Left renal pelvis (tissue), 4 donors: ENCODE measurements at regions not wholly inside any gene's neighbourhood (a gene's known extent, or its start where the extent isn't known, plus 50 kb on each side); places are given as distances from the start of the nearest gene placed in this dataset.
"Not testable (repeated sequence)": the region's sequence is repeated elsewhere in the genome, so short reads cannot be mapped to it uniquely, and the experiment has no call there.

Source experiments
- DNase-seq, 4 donors: peaks; one replicate each; pipeline ENCODE4 v3.0.0-alpha.2; 2013; ENCODE audit warnings: low read depth in 4 of 4, low spot score in 3 of 4

- DNase-seq, result no peak
Observed at GRCh38 chr1:94769551-94769950, 50.6 kb upstream of the SLC44A3 start.

GRCh38 chr1:94768036-94768435 is 52.1 kb upstream of the SLC44A3 start:
- no peak for DNase-seq

GRCh38 chr1:94765958-94766357 is 54.2 kb upstream of the SLC44A3 start:
- DNase-seq, result no peak

GRCh38 chr1:94759188-94759587 is 61.0 kb upstream of the SLC44A3 start:
- no peak for DNase-seq

- DNase-seq, result no peak
Observed at GRCh38 chr1:94757931-94758330, 62.2 kb upstream of the SLC44A3 start.

- no peak for DNase-seq
Observed at GRCh38 chr1:94755675-94756074, 64.5 kb upstream of the SLC44A3 start.

GRCh38 chr1:94755016-94755415 is 65.1 kb upstream of the SLC44A3 start:
- not testable (repeated sequence) for DNase-seq

- no peak for DNase-seq
Observed at GRCh38 chr1:94754570-94754969, 65.6 kb upstream of the SLC44A3 start.

- no peak for DNase-seq
Observed at GRCh38 chr1:94754095-94754494, 66.1 kb upstream of the SLC44A3 start.

GRCh38 chr1:94753171-94753972 is 66.8 kb upstream of the SLC44A3 start:
- no peak for DNase-seq

- not testable (repeated sequence) for DNase-seq
Observed at GRCh38 chr1:94751483-94751882, 68.7 kb upstream of the SLC44A3 start.

- DNase-seq, result no peak
Observed at GRCh38 chr1:94746635-94747525, 73.3 kb upstream of the SLC44A3 start.

- DNase-seq, result no peak
Observed at GRCh38 chr1:94745742-94746141, 74.4 kb upstream of the SLC44A3 start.

- DNase-seq, result no peak
Observed at GRCh38 chr1:94743862-94744261, 76.3 kb upstream of the SLC44A3 start.

- DNase-seq, result no peak
Observed at GRCh38 chr1:94741996-94742395, 78.2 kb upstream of the SLC44A3 start.

GRCh38 chr1:94741510-94741909 is 78.6 kb upstream of the SLC44A3 start:
- DNase-seq, result no peak

- no peak for DNase-seq
Observed at GRCh38 chr1:94739521-94740061, 80.6 kb upstream of the SLC44A3 start.

GRCh38 chr1:94738371-94738770 is 81.8 kb upstream of the SLC44A3 start:
- no peak for DNase-seq

GRCh38 chr1:94737124-94737998 is 82.8 kb upstream of the SLC44A3 start:
- no peak for DNase-seq

- DNase-seq, result no peak
Observed at GRCh38 chr1:94736549-94736948, 83.6 kb upstream of the SLC44A3 start.

- DNase-seq, result no peak
Observed at GRCh38 chr1:94736073-94736472, 84.1 kb upstream of the SLC44A3 start.
